Spleen (tissue), 7 donors: ENCODE measurements at regions not wholly inside any gene's neighbourhood (a gene's known extent, or its start where the extent isn't known, plus 50 kb on each side); places are given as distances from the start of the nearest gene placed in this dataset.

Experiments
- POLR2A ChIP-seq, 3 donors: fragments of 450-650 bp; IDR thresholded peaks; one replicate each; pipeline ENCODE4 v1.5.1; 2017; ENCODE audit warnings: antibody characterized with exemption in 3 of 3, mild to moderate bottlenecking in 1 of 3
- POLR2AphosphoS5 ChIP-seq, 3 donors: sonication (generic); formaldehyde crosslinking; IDR thresholded peaks; one replicate each; pipeline ENCODE4 v1.5.1; 2017; ENCODE audit warnings: antibody characterized with exemption in 3 of 3
- TF ChIP-seq, protein P1 (sequence below), 11 experiments: fragments of 200-600 bp in 7 of 11; fragments of 450-650 bp in 4 of 11; sonication (generic) in 4 of 11; IDR thresholded peaks in 8 of 11; conservative IDR thresholded peaks in 3 of 11; 1 replicate in 7 of 11; 2 replicates in 4 of 11; pipeline versions ENCODE4 v1.4.0 to v1.8.0; 2016 to 2021; ENCODE audit warnings: antibody characterized with exemption in 11 of 11, inconsistent platforms in 4 of 11, mild to moderate bottlenecking in 1 of 11
- donor health status: DM: no; HTN: no; CAD: no; lungs with moderate emphysema.
- donor health status: DM: no; HTN: no; CAD: no.
- donor health status: DM: no; HTN: no; CAD: no.

DNA sequence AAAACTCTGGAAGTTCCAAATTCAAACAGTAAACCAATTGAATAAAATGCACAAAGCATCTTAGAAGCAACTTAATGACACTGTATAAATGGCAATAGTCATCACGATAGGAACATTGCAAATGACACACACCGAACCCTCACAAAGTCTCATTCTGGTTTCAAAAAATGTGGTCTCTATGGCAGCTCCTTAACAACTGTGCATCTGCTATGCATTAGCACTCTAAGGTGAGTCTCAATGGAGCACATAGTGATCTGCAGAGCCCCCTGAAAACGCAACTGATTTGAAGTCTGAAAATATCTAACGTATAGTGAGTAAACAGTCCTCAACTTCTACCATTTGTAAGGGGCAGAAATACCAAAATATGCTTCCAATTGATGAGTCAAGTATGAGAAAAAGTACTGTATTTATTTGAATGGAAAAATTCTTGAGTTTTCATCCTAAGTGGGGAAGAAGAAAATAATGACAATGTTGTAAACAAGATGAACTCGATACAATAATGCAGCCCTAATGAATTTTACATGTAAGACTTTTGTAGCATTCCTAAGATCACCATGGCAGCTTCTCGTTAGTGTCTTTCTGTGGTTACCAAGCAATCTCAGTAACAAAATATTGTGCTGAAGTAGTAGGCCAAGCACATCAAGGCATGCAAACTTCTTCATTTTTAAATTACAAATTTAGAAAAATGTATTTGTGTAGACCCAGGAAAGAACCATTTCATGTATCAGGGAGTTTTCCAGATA, 517.5 kb upstream of the FAM174A start:
- TF ChIP-seq POLR2A (IDR thresholded peaks at IDR 0.05) (no peak), POLR2AphosphoS5 (IDR thresholded peaks at IDR 0.05) (no peak)
- TF ChIP-seq, protein P1, sequence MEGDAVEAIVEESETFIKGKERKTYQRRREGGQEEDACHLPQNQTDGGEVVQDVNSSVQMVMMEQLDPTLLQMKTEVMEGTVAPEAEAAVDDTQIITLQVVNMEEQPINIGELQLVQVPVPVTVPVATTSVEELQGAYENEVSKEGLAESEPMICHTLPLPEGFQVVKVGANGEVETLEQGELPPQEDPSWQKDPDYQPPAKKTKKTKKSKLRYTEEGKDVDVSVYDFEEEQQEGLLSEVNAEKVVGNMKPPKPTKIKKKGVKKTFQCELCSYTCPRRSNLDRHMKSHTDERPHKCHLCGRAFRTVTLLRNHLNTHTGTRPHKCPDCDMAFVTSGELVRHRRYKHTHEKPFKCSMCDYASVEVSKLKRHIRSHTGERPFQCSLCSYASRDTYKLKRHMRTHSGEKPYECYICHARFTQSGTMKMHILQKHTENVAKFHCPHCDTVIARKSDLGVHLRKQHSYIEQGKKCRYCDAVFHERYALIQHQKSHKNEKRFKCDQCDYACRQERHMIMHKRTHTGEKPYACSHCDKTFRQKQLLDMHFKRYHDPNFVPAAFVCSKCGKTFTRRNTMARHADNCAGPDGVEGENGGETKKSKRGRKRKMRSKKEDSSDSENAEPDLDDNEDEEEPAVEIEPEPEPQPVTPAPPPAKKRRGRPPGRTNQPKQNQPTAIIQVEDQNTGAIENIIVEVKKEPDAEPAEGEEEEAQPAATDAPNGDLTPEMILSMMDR (IDR thresholded peaks at IDR 0.05 in 8 of 11, conservative IDR thresholded peaks at IDR 0.05 in 3 of 11): no peak
